Gastrocnemius medialis (tissue), 4 donors: ENCODE measurements at regions not wholly inside any gene's neighbourhood (a gene's known extent, or its start where the extent isn't known, plus 50 kb on each side); places are given as distances from the start of the nearest gene placed in this dataset.
"Not testable (repeated sequence)": the region's sequence is repeated elsewhere in the genome, so short reads cannot be mapped to it uniquely, and the experiment has no call there.

ENCODE experiments used
- ATAC-seq, 2 donors: fragments of 150-250 bp; one replicate each; pipeline ENCODE4 v1.9.1; 2016
- DNase-seq, 2 donors: peaks; one replicate each; pipeline ENCODE4 v3.0.0-alpha.2; 2019
- H3K27ac ChIP-seq, 4 donors: fragments of 200-600 bp; sonication (generic); 1 replicate in 1 of 4; 2 replicates in 3 of 4; pipeline ENCODE4 v1.5.1; 2016 to 2018; ENCODE audit warnings: mild to moderate bottlenecking in 2 of 4, moderate library complexity in 1 of 4
- H3K27me3 ChIP-seq, 3 donors: fragments of 200-600 bp; sonication (generic) in 2 of 3; 1 replicate in 1 of 3; 2 replicates in 2 of 3; pipeline versions ENCODE4 v1.5.1 to v1.6.0; 2016 to 2019; ENCODE audit warnings: mild to moderate bottlenecking in 1 of 3, moderate library complexity in 1 of 3
- H3K36me3 ChIP-seq, 2 donors: fragments of 200-600 bp; sonication (generic) in 1 of 2; one replicate each; pipeline ENCODE4 v1.5.1; 2017 to 2018
- H3K4me1 ChIP-seq, 2 donors: fragments of 200-600 bp; sonication (generic) in 1 of 2; one replicate each; pipeline ENCODE4 v1.5.1; 2016 to 2017; ENCODE audit warnings: mild to moderate bottlenecking in 2 of 2
- H3K4me3 ChIP-seq, 4 donors: fragments of 200-600 bp; sonication (generic) in 3 of 4; 1 replicate in 1 of 4; 2 replicates in 3 of 4; pipeline ENCODE4 v1.5.1; 2016 to 2019; ENCODE audit warnings: mild to moderate bottlenecking in 2 of 4
- H3K9me3 ChIP-seq, 3 donors: fragments of 200-600 bp; sonication (generic) in 2 of 3; 1 replicate in 1 of 3; 2 replicates in 2 of 3; pipeline ENCODE4 v1.5.1; 2016 to 2019
- POLR2A ChIP-seq, 2 donors: fragments of 450-650 bp; IDR thresholded peaks; one replicate each; pipeline ENCODE4 v1.6.1; 2017; ENCODE audit warnings: antibody characterized with exemption in 2 of 2, mild to moderate bottlenecking in 2 of 2, moderate library complexity in 2 of 2
- in situ Hi-C, 4 donors: fragments of 200-750 bp; cut with MboI; loops; one replicate each; pipeline versions ENCODE4 v1.15.0 to v1.8.0; 2017; ENCODE audit warnings: low sequenced_read_pairs in 4 of 4
- intact Hi-C: fragments of 100-400 bp; cut with DNase I; formaldehyde crosslinking; loops from one replicate; pipeline ENCODE4 v1.15.1; 2023; ENCODE audit warnings: low total_unique reads
- TF ChIP-seq, protein P1 (sequence below), 5 experiments: fragments of 450-650 bp in 3 of 5; fragments of 200-600 bp in 2 of 5; sonication (generic) in 2 of 5; IDR thresholded peaks in 4 of 5; conservative IDR thresholded peaks in 1 of 5; 1 replicate in 4 of 5; 2 replicates in 1 of 5; pipeline ENCODE4 v1.5.1; 2016 to 2019; ENCODE audit warnings: antibody characterized with exemption in 5 of 5, mild to moderate bottlenecking in 3 of 5, moderate library complexity in 3 of 5

GRCh38 chr9:38244971-38245370 is 147.5 kb upstream of the ALDH1B1 start:
- Histone ChIP-seq H3K27ac (no peak overlapping the region), H3K4me1 (no peaks in the 10 kb centered on the region), H3K27me3 (no peaks in the 10 kb centered on the region), H3K36me3 (no peaks in the 10 kb centered on the region), H3K4me3 (no peak overlapping the region), H3K9me3 (no peaks in the 10 kb centered on the region)
- intact Hi-C loops = no loop called here
- TF ChIP-seq, protein P1, sequence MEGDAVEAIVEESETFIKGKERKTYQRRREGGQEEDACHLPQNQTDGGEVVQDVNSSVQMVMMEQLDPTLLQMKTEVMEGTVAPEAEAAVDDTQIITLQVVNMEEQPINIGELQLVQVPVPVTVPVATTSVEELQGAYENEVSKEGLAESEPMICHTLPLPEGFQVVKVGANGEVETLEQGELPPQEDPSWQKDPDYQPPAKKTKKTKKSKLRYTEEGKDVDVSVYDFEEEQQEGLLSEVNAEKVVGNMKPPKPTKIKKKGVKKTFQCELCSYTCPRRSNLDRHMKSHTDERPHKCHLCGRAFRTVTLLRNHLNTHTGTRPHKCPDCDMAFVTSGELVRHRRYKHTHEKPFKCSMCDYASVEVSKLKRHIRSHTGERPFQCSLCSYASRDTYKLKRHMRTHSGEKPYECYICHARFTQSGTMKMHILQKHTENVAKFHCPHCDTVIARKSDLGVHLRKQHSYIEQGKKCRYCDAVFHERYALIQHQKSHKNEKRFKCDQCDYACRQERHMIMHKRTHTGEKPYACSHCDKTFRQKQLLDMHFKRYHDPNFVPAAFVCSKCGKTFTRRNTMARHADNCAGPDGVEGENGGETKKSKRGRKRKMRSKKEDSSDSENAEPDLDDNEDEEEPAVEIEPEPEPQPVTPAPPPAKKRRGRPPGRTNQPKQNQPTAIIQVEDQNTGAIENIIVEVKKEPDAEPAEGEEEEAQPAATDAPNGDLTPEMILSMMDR (IDR thresholded peaks at IDR 0.05 in 4 of 5, conservative IDR thresholded peaks at IDR 0.05 in 1 of 5) = no peak
- no peak for TF ChIP-seq POLR2A (IDR thresholded peaks at IDR 0.05)
- DNase-seq (no peak), ATAC-seq (no peak)
- in situ Hi-C loops = no loop called here

DNA sequence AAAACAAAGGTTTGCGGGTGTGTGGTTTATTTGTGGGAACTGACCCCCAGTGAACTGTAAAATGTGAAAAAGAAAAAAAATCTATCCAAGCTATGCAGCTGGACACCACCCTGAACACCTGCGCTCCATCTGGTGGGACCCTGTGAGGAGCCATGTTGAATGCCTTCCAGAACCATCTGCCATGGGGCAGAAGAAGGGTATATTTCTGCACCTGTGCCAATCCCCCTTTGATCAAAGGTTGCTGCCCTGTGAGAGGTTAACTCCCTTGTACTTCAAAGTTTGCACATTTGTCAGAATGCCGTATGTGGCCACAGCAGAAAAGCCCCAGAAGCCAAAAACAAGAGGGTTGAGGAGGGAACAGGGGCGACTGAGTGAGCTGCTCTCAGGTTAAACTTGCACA is 148.5 kb upstream of the ALDH1B1 start:
- Histone ChIP-seq H3K27me3 (no peaks in the 10 kb centered on the region), H3K4me3 (no peak overlapping the region), H3K36me3 (no peaks in the 10 kb centered on the region), H3K9me3 (no peaks in the 10 kb centered on the region), H3K4me1 (no peaks in the 10 kb centered on the region), H3K27ac (no peak overlapping the region)
- ATAC-seq (no peak), DNase-seq (no peak)
- in situ Hi-C loops = no loop called here
- no peak for TF ChIP-seq POLR2A (IDR thresholded peaks at IDR 0.05)
- TF ChIP-seq, protein P1 (IDR thresholded peaks at IDR 0.05 in 4 of 5, conservative IDR thresholded peaks at IDR 0.05 in 1 of 5) = no peak
- intact Hi-C loops = no loop called here

- H3K27me3 ChIP-seq, in situ Hi-C loops, intact Hi-C loops: not testable (repeated sequence)
Measured at GRCh38 chr9:38242151-38242550, 150.4 kb upstream of the ALDH1B1 start.

GRCh38 chr9:38240051-38240450 is 152.5 kb upstream of the ALDH1B1 start:
- no peak overlapping the region for H3K4me3 ChIP-seq
- in situ Hi-C loops (no loop called here), intact Hi-C loops (no loop called here)
- H3K36me3 ChIP-seq = no peaks in the 10 kb centered on the region
- no peak overlapping the region for H3K27ac ChIP-seq
- H3K4me1 ChIP-seq = no peaks in the 10 kb centered on the region
- TF ChIP-seq, protein P1 (IDR thresholded peaks at IDR 0.05 in 4 of 5, conservative IDR thresholded peaks at IDR 0.05 in 1 of 5) = no peak
- TF ChIP-seq POLR2A (IDR thresholded peaks at IDR 0.05) = no peak
- no peaks in the 10 kb centered on the region for H3K9me3 ChIP-seq
- no peaks in the 10 kb centered on the region for H3K27me3 ChIP-seq
- DNase-seq (no peak), ATAC-seq (no peak)

More at GRCh38 chr9:38242151-38242550, 150.4 kb upstream of the ALDH1B1 start:
- not testable (repeated sequence) for H3K4me3 ChIP-seq, H3K27ac ChIP-seq, H3K4me1 ChIP-seq, DNase-seq, ATAC-seq, H3K36me3 ChIP-seq, H3K9me3 ChIP-seq

- H3K27me3 ChIP-seq = no peaks in the 10 kb centered on the region
- no peak overlapping the region for H3K27ac ChIP-seq
- no peak overlapping the region for H3K4me3 ChIP-seq
- H3K9me3 ChIP-seq = no peaks in the 10 kb centered on the region
- H3K36me3 ChIP-seq = no peaks in the 10 kb centered on the region
- ATAC-seq (no peak), DNase-seq (no peak)
- in situ Hi-C loops (loop anchor here in 1 of 4 donors (10.0 kb wide), 1 partner anchor 50 kb away; no protein-coding TSS in a partner anchor), intact Hi-C loops (no loop called here)
- H3K4me1 ChIP-seq = no peaks in the 10 kb centered on the region
- no peak for TF ChIP-seq POLR2A (IDR thresholded peaks at IDR 0.05)
- TF ChIP-seq, protein P1 (IDR thresholded peaks at IDR 0.05 in 4 of 5, conservative IDR thresholded peaks at IDR 0.05 in 1 of 5) = no peak
Measured at GRCh38 chr9:38235244-38235643, 157.3 kb upstream of the ALDH1B1 start.
